Inferior parietal cortex (tissue), 1 donor: ENCODE measurements at regions not wholly inside any gene's neighbourhood (a gene's known extent, or its start where the extent isn't known, plus 50 kb on each side); places are given as distances from the start of the nearest gene placed in this dataset.

ENCODE experiments used
- DNase-seq: peaks from one replicate; pipeline ENCODE4 v3.0.0-alpha.2; 2016; ENCODE audit errors: extremely low spot score

DNA sequence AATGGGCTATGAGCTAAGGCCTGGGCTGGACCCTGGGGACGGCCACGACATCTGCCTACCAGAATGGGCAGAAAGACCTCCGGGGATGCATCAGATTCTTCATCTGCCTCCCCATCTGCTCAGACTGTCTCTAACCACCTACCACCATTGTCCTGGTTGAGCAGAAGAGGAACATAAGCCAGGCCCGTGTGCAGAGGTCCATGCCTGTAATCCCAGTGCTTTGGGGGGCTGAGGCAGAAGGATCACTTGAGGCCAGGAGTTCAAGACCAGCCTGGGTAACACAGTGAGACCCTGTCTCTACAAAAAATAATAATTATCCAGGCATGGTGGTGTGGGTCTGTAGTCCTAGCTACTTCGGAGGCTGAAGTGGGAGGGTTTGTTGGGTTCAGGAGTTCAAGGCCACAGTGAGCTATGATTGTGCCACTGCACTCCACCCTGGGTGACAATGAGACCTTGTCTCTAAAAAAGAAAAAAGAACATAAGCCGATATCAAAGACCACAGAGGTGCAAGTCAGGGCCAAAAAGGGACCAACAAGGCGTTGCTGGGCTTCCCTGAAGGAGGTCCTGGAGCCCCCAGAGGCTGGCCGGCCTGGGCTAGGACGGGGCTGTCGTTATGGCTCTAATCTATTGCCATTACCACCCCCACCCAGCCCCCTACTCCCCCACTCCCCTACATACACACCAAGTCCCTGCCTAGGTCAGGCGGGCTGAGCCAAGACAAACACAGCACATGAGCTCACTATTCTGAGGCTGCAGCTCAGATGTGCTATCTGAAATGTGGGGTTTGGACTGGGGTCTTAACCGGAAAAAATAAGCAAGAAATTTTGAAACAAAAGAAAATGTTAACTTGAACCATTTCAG is 239.2 kb upstream of the RAB4A start:
- no peak for DNase-seq

DNA sequence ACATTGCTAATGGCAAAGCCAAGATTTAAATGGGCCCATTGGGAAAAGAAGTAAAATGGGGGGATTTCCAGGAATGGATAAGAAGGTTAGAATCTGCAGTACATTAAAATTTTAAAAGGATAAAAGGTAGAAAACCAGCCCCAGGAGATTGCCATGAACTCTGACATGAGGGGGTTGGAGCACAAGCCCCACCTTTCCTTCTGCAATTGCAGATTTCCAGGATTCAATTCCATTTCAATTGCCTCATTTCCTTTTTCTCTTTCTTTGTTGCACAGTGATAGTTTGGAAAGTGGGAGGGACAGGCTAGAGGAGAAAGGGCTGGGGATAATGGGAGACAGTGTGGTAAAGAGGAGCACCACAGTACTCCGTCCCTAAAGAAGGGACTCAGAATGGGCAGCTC is 238.5 kb upstream of the RAB4A start:
- no peak for DNase-seq

DNA sequence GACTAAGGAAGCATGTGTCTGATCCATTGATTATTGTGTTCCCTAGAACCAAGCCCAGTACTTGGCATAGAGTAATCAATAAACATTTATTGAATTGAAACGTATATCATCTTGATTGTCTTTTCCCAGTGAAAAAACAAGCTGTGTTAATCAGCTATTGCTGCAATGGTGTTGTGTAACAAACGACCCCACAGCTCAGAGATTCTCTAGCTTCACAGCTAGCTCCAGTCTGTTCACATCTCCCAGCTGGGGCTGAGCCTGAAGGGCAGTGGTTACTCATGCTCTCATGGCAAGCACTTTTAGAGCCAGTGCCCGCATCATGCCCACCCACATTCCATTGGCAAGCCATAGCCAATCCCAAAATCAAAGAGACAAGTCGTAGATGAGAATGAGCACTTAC is 237.4 kb upstream of the RAB4A start:
- DNase-seq = no peak

DNA sequence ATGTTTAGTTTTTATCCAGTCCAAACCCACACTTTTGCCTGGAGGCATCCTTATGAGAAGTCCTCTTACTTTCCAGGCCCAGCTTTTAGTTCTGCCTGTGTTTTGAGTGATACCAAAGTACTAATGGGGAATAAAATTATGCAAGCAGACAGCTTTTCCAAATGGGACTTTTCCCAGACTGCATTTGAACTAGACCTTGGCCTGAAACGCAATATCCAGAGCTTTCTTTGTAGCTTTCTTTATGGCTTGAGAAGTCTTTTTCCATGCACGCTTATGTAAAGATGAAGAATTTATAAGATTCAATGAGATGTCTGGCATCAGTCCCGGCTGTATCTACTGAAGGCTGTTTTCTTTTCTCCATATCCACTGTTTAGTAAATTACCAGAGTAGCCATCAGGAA is 236.6 kb upstream of the RAB4A start:
- DNase-seq = no peak

DNA sequence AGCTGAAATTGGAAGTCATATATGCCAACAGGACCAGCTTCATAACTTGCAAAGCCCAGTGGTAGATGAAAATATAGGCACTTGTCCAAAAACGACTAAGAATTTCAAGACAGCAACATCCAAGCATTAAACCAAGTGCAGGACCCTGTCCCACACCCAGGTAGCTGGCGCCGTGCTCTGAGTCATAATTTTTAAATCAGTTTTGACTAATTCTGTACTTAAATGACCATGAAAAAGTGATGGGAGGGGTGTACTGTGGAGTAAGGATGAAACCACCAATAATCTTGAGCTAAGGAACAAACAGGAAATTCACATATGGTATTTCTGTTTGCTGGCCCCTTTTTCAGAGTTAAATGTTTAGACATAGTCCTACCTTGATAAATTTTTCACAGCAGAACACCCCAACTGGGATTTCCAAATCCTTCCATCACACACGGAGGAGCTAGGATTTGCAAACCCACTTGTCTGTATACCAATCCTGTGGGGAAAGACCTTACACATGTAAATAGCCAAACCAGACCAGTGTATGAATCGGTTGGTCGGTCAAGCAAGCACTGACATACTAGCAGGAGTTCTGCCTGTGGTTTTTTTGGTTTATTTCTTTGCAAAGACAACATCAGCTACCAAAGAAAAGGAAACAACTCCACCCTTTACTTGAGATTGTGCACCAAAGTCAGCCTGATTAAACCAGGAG is 235.7 kb upstream of the RAB4A start:
- no peak for DNase-seq

DNA sequence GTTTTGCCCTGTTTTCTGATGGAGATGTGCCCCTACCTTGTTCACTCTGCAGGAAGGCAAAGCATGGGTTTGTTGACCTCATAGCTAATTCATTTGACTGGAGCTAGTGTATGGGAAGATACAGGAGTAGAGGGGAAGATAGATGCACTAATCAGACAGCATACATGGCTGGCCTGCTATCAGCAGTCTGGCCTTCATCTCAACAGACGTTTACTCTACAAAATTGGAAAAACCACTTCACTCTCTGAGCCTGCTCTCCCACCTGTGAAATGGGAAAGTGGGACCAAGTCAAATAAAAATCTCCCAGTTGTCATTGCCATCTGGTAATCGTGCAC is 235.2 kb upstream of the RAB4A start:
- no peak for DNase-seq

DNA sequence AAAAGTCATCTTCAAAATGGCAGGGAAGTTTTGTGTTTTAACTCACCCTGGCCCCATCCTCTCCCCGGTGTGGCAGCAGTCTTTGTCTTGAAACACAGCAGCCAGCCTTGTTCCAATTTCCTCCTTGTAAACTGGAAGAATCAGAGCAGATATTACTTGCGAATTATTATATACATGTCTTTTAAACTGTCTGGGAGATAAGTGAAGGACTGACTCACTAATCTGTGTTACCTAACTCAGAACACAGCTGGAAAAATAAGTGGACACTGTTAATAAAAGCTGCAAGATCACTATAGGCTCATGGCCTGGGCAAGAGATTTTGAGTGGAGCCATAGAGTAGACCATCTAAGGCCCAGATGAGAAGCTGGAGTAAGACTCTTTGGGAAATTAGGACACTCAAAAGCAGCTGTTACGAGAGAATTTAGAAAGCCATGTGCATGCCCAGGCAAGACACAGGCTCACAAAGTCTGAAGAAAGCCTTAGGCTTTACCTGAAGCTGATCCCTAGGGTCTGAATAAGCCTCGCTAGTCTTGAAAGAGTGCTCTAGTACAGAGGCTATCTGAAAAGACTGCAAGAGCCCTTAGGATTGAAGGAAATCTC is 233.0 kb upstream of the RAB4A start:
- no peak for DNase-seq

DNA sequence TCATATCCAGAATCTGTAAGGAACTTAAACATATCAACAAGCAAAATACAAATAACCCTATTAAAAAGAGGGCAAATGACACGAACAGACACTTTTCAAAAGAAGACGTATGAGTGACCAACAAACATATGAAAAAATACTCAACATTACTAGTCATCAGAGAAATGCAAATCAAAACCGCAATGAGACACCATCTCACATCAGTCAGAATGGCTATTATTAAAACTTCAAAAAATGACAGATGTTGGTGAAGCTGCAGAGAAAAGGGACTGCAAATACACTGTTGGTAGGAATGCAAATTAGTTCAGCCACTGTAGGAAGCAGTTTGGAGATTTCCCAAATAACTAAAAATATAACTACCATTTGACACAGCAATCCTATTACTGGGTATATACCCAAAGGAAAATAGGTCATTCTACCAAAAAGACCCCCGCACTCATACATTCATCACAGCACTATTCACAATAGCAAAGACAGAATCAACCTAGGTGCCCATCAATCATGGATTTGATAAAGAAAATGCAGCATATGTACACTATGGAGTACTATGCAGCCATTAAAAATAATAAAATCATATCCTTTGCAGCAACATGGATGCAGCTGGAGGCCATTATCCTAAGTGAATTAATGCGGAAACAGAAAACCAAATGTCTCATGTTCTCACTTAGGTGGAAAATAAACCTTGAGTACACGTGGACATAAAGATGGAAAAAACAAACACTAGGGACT is 230.1 kb upstream of the RAB4A start:
- no peak for DNase-seq

DNA sequence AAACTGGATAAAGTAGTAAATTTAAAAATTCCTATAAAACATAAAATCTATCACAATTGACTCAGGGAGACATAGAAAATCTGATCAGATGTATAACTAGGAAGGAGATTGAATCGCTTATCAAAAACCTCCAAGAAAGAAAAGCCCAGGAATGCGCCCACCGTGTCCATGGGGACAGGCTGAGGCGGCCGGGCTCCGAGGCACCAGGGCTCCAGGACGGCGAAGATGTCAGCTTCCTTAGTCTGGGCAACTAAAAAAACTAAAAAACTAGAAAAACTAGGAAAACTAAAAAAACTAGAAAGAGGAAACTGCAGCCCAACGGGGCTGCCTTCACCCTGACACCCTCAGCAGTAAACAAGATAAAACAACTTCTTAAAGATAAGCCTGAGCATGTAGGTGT is 229.0 kb upstream of the RAB4A start:
- DNase-seq = no peak

DNA sequence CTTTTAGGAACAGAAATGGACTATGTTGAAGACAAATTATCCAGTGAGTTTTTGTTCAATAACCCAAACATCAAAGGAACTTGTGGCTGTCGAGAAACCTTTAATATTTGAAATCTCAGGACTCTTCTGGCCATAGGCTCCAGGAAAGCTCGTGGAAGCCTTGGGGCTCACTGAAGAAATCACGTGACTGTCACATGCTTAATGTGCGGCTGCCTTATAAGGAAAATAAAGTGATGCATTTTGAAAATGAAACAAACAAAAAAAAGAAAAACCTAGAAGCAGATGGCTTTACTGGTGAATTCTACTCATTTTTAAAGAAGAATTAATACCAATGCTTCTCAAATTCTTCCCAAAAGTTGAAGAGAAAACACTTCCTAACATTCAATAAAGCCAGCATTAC is 228.4 kb upstream of the RAB4A start:
- DNase-seq = no peak

DNA sequence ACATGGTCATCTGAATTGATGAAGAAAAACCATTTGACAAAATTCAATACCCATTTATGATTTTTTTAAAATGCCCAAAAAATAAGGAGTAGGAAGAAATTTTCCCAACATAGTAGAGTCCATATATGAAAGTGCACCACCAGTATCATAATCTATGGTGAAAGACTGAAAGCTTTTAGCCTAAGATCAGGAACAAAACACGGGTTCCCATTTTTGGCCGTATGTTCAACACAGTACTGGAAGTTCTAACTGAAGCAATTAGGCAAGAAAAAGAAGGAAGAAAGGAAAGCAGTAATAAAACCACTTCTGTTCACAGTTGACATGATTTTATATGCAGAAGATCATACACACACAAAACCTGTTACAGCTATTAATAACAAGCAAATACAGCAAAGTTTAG is 227.8 kb upstream of the RAB4A start:
- DNase-seq = no peak

DNA sequence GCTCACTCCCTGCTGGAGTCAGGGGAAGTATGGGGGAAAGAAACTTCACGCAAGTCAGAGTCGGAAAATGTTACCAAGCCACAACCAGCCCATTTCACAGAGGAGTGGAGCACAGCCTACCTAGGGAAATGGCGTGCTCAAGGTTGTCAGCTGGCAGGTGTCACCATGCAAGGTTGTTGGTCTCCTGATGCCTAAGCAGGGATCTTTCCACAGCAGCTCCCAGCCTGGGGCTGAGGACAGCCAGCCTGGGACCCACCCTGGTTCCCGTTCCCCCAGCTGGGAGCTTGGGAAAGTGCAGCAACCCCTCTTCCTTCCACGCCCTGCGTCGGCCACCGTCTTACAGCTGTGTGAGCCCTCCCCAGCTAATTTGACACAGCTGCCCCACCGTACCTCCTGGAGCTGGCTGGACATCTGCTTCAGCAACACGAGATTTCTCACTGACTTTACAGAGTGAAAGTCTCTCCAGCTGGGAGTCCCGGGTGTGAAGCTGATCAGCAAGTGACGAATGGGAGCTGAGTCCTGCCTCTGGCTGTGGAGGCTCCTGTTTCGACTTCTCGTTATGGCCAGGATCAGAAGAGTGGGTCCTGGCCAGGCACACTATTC is 224.6 kb upstream of the RAB4A start:
- DNase-seq = no peak

DNA sequence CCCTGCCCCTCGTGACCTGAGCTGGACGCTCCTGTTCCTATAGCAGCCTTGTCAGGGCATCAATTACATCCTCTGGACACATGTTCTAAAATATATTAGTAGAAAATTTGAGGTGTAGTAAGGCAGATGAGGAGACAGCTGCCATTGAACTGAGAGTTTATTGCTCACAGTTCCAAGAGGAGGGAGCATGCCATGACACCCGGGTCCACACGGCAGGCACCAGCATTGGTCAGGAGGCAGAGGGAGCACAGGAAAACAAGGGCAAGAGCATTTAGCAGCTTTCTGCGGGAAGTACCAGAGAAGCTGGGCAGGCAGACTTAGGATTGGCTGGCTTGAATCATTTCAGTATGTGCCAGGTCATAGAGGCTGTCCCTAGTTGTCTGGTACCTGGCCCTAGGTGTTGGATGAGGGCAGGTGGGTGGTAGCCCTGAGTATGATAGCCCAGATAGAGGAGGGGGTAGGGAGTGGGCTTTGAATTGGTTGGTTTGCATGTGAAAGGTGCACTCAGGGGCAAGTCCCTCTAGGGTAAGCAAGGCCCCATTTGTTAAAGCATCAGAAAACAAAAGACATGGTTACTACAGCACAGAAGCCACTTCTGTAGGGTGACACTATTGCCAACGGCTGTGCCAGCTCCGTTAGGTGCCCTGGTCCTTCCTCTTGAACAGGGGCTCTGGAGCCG is 223.6 kb upstream of the RAB4A start:
- no peak for DNase-seq

DNA sequence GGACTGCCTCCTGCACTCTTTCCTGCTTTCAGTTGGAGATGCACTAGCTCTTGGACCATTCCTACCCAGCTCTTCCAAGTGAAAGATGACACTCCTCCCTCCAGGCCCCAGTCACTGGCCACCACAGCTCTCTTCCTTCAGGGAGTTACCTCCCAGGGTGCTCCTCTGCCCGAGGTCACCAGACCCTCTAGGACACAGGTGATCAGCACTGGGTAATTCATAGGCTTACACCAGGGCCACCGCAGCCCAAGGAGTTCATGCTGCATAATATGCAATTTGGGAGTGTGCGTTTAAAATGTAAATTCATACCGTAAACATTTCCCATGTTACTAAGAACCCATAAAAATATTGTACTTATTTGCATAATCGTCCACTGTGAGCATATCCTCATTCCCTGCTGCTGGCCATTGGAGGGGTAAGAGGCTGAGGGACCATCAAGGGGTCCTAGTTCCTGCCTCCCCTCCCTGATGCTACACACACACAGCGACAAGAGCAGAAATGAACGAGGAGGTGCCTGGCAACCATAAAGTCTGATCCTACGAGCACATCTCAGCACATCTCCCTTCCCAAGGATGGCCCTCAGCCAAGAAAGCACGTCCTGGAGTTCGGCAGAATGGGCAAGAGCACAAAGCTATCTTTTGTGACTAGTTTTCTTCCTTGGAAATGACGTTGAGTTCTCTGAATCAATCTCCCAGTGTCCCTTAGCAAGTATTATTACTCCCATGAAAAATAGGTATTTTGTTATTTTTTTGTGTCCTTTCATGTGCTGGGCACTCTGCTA is 222.9 kb upstream of the RAB4A start:
- DNase-seq = no peak

DNA sequence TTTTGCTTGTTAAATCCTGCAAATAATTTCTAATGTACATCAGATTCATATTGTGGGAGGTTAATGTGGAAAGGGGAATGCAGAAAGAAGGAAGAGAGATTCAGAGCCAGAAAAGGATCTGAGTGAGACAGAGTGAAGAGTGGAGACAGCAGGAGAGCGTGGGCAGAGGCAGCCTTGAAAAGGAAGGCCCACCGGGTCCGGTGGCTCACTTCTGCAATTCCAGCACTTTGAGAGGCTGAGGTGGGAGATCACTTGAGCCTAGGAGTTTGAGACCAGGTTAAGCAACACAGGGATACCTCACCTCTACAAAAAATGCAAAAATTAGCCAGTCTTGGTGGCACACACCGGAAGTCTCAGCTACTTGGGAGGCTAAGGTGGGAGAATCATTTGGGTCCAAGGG is 222.0 kb upstream of the RAB4A start:
- DNase-seq = no peak

DNA sequence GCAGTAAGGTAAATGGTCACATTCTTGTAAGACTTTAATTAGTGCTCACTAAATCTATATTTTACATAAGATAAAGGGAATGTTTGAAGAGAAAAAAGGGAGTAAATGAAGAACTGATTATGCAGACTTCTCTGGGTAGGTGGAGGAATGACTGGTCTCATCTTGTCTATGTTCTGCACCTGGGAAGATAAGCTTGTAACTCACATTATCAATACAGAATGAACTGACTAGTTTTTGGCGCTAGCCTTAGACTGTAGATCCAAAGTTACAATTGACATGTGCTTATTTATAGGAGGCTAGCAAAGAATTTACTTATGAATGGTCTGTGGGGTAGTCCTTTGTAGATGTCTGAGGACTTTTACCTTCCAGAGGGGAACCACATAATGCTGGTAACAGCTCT is 214.9 kb upstream of the RAB4A start:
- no peak for DNase-seq

DNA sequence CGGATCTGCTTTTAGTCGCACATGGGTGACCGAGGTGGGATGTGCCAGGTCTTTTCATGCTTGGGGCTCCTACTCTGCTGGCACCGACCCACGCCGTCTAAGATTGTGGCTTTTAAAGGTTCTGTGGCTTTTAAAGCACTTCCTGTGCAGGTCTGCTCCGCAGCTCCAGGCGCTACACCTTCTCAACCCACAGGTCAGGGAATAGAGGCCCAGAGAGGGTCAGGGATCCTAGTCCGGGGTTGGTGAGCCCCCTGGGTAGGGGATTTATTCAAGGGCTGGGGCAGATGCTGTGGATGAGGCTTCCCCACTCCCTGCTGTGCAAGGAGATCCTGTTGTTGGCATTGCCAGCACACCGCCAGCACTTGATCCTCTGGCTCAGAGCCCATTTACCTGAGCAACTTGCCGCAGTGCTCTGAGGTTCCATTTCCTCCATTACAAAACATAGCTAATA is 212.8 kb upstream of the RAB4A start:
- no peak for DNase-seq

DNA sequence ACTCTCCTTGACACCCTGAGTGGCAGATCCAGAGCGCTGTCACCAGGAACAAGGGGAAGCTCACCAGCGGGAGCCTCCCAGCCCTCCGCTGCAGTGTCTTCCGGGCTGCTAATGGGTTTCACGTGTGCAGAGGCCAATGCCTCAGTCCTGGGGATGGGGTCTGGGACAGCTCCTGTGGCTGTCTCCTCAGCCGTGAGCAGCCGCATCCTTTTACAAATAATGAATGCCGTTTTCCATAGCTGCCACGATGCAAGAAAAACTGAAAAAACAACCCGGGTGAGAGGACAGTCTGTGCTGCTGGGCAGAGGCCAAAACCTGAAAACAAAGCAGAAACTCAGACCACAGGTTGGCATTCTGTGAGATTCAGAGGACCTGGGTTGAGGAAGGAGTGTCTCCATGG is 212.2 kb upstream of the RAB4A start:
- no peak for DNase-seq

DNA sequence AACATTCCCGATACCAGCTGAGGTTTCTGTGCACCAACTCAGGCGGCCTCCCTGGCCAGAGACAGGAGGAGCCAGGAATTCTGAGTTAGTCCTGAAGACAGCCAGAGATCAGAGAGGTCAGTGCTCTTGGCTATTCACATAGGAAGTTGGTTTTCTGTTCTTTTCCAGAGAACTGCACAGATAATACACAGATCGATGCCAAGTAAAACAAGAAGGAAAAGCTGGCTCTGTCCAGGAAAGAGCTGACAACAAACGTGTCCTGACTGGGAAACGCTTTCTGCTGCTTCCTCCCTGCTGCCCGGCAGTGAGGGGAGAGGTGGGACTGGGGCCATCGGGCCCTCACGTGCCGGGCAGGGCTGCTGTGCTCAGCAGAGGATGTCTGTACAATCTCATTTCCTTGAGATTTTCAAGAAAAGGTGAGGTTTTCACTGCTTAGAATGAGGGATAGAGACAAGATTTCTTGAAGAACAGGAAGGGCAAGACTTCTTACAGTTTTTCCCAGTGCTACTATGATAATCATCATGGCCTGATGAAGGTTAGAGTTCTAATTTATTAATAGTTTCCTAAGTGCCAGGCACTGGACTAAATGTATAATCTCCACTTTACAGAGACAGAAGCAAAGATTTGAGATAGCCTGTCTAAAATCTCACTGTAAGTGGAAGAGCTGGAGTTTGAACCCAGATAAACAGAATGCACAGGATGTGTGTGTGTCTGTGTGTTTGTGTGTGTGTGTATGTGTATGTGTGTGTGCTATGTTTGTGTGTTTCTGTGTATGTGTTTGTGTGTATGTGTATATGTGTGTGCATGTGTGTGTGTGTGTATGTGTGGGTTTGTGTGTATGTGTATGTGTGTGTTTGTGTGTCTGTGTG is 211.0 kb upstream of the RAB4A start:
- no peak for DNase-seq

DNA sequence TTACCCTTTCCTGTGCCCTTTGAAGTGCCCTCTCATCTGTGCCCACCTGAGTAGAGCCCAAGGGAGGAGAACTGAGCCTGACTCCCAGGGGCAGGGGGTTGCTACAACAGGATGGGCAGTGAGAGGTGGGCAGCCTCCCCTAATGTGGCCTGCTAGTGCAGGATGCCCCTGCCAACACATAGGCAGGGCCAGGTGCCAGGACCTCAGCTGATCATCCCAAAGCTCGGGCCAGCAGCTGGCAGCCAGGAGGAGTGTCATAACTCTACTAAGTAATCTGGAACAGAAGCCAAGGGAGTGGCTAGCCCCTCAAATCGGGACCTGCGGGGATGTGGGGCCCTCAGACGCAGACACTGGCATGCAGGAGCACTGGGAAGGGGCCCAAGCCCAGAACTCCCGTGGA is 208.8 kb upstream of the RAB4A start:
- no peak for DNase-seq
